K562 (cell line): ENCODE measurements at regions not wholly inside any gene's neighbourhood (a gene's known extent, or its start where the extent isn't known, plus 50 kb on each side); places are given as distances from the start of the nearest gene placed in this dataset.
A peak's percentile ranks its signal among the peaks of the same experiment; 100 is the strongest.

Experiments used
- ATAC-seq: fragments of 200-7000 bp; cut with Tn5 transposase; 3 replicates; pipeline ENCODE4 v1.9.1; 2020; ENCODE audit warnings: moderate library complexity
- BruUV-seq: library from RNA; stranded (reverse); fragments of 400-500 nt; replicated peaks from 2 replicates; lab custom pipeline; 2021; lab: Mats Ljungman, UMichigan
- CTCF ChIA-PET: fragments of 300-600 bp; formaldehyde crosslinking; extraction: SDS; loops from one replicate; lab custom pipeline; 2021; ENCODE audit warnings: low intra/inter-chr PET ratio; lab: Yijun Ruan, JAX
- POLR2A ChIA-PET: fragments of 300-600, 350-650 bp; sonication (Branson Sonifier 250); formaldehyde crosslinking; extraction: SDS; loops from one replicate; lab custom pipeline; 2021; ENCODE audit warnings: antibody characterized with exemption, inconsistent platforms; lab: Yijun Ruan, JAX
- DNase-seq, 4 experiments: peaks; one replicate each; pipeline versions ENCODE4 v3.0.0 to v3.0.0-alpha.2; 2011 to 2018; ENCODE audit warnings: low spot score in 3 of 4, mixed read lengths in 3 of 4; ENCODE audit errors: extremely low read depth in 1 of 4
- FAIRE-seq: peaks from 2 replicates; lab custom pipeline; 2011; peaks lifted over from hg19 to GRCh38; lab: Jason Lieb, UNC
- H2AFZ ChIP-seq: 2 replicates; pipeline ENCODE4 v1.6.0; 2011; ENCODE audit warnings: low read depth, low read length, control low read depth, inconsistent platforms
- H3K27ac ChIP-seq: fragments of 200-600 bp; 3 replicates; pipeline ENCODE4 v1.8.0; 2011; ENCODE audit warnings: low read depth, mild to moderate bottlenecking, control low read depth, inconsistent platforms, low read length, moderate library complexity, mixed read lengths; ENCODE audit errors: extremely low read depth
- H3K27me3 ChIP-seq, 2 experiments: fragments of 300-600 bp in 1 of 2; 2 replicates in 1 of 2; 3 replicates in 1 of 2; pipeline versions ENCODE4 v1.6.0 to v1.8.0; 2011; ENCODE audit warnings: inconsistent platforms in 2 of 2, low read length in 2 of 2, mild to moderate bottlenecking in 1 of 2, mixed read lengths in 1 of 2, moderate library complexity in 1 of 2; ENCODE audit not compliant: control insufficient read depth in 2 of 2, insufficient read depth in 2 of 2
- H3K36me3 ChIP-seq: fragments of 300-600 bp; 3 replicates; pipeline ENCODE4 v1.8.0; 2011; ENCODE audit warnings: mild to moderate bottlenecking, low read length, inconsistent platforms; ENCODE audit not compliant: control insufficient read depth, insufficient read depth
- H3K4me1 ChIP-seq, 2 experiments: fragments of 200-600 bp in 1 of 2; replicated peaks in 1 of 2; 2 replicates in 1 of 2; 3 replicates in 1 of 2; pipeline versions ENCODE4 v1.5.1 to v1.8.0; 2011; ENCODE audit warnings: inconsistent platforms in 2 of 2, low read length in 2 of 2, mild to moderate bottlenecking in 1 of 2, mixed read lengths in 1 of 2, moderate library complexity in 1 of 2; ENCODE audit not compliant: control insufficient read depth in 2 of 2, insufficient read depth in 2 of 2
- H3K4me2 ChIP-seq: 2 replicates; pipeline ENCODE4 v1.6.1; 2011; ENCODE audit warnings: low read length, control low read depth, inconsistent platforms, mixed read lengths; ENCODE audit not compliant: insufficient read depth
- H3K4me3 ChIP-seq: fragments of 200-600 bp; sonication (generic), shearing (Covaris generic); 2 replicates; pipeline ENCODE4 v1.5.1; 2016; ENCODE audit warnings: control low read depth, inconsistent platforms
- H3K79me2 ChIP-seq: fragments of 200-600 bp; 3 replicates; pipeline ENCODE4 v1.8.0; 2011; ENCODE audit warnings: low read length, inconsistent platforms; ENCODE audit not compliant: control insufficient read depth, insufficient read depth
- H3K9ac ChIP-seq, 2 experiments: 2 replicates each; pipeline versions ENCODE4 v1.6.0 to v1.6.1; 2011; ENCODE audit warnings: low read depth in 2 of 2, low read length in 2 of 2, control low read depth in 1 of 2, inconsistent platforms in 1 of 2, mild to moderate bottlenecking in 1 of 2, mixed read lengths in 1 of 2; ENCODE audit not compliant: insufficient read depth in 1 of 2
- H3K9me1 ChIP-seq: one replicate; pipeline ENCODE4 v1.6.0; 2011; ENCODE audit warnings: inconsistent platforms, mild to moderate bottlenecking, low read length, moderate library complexity; ENCODE audit not compliant: control insufficient read depth, insufficient read depth
- H3K9me3 ChIP-seq: replicated peaks from 2 replicates; pipeline ENCODE4 v1.5.1; 2011; ENCODE audit warnings: low read depth, low read length, inconsistent platforms; ENCODE audit not compliant: control insufficient read depth, insufficient read depth
- H4K20me1 ChIP-seq: replicated peaks from 2 replicates; pipeline ENCODE4 v1.6.1; 2011; ENCODE audit warnings: low read length, inconsistent platforms, mixed read lengths; ENCODE audit not compliant: control insufficient read depth, insufficient read depth
- HLTF ChIP-seq: fragments of 450-650 bp; IDR thresholded peaks from 2 replicates; pipeline ENCODE4 v1.6.1; 2016
- MED1 ChIP-seq: sonication (generic); formaldehyde crosslinking; IDR thresholded peaks from 2 replicates; pipeline ENCODE4 v1.8.1; 2023; ENCODE audit warnings: missing genetic modification reagents, borderline replicate concordance
- RBM25 ChIP-seq: fragments of 200-400 bp; formaldehyde crosslinking; IDR thresholded peaks from 2 replicates; pipeline ENCODE4 v1.6.1; 2018; ENCODE audit warnings: low read length, low read depth, moderate library complexity; ENCODE audit not compliant: severe bottlenecking
- SREBF2 ChIP-seq: sonication (generic); formaldehyde crosslinking; IDR thresholded peaks from 2 replicates; pipeline ENCODE4 v1.4.0; 2020; ENCODE audit warnings: mild to moderate bottlenecking, missing genetic modification reagents
- THRA ChIP-seq: fragments of 450-650 bp; IDR thresholded peaks from 2 replicates; pipeline ENCODE4 v1.6.1; 2017; ENCODE audit warnings: mild to moderate bottlenecking, moderate library complexity
- ZNF589 ChIP-seq: fragments of 200-800 bp; sonication (Bioruptor generic); IDR thresholded peaks from 2 replicates; pipeline ENCODE4 v1.6.1; 2016; ENCODE audit warnings: low read depth, missing genetic modification characterization, missing compliant biosample characterization
- in situ Hi-C: fragments of 300-500 bp; cut with MboI; formaldehyde crosslinking; loops from 4 replicates; pipeline ENCODE4 v1.15.0; 2018; ENCODE audit warnings: inconsistent platforms, mixed read lengths
- intact Hi-C: fragments of 100-400 bp; cut with micrococcal nuclease; formaldehyde crosslinking; loops from 2 replicates; pipeline ENCODE4 v1.14.2; 2022

DNA sequence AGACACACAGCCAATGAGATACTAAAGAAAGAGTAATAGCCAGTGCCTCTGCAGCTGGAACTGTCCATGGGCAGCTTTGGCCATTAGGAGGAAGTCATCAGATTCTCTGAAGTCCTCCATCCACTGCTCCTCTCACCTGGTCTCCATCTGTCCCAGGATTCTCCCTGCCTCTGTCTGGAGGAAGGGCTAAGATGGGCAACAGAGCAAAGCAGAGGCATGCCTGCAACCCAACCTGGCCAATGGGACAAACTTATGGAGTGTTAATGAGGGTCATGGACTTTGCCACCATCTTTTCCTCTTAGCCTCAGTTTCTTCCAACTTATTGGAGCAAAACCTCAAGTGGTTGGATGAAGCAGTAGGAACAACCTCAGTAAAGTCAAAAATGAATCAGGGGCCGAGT is 91.5 kb upstream of the SIX3 start (continued):
- TF ChIP-seq THRA (no peak), ZNF589 (CRISPR knock-in tag) (no peak), SREBF2 (no peak)

GRCh38 chr2:44851518-44851917 is 90.0 kb upstream of the SIX3 start:
- Histone ChIP-seq H4K20me1 (no peaks in the 10 kb centered on the region), H3K4me2 (no peak overlapping the region), H3K79me2 (no peaks in the 10 kb centered on the region), H3K4me1 (no peaks in the 10 kb centered on the region), H3K9ac (no peak overlapping the region), H3K27ac (no peak overlapping the region), H3K4me3 (no peak overlapping the region), H2AFZ (no peak overlapping the region), H3K9me1 (no peaks in the 10 kb centered on the region), H3K36me3 (no peaks in the 10 kb centered on the region), H3K27me3 (no peaks in the 10 kb centered on the region; a peak in 1 of 5 replicates), H3K9me3 (no peaks in the 10 kb centered on the region)
- no peak for ATAC-seq
- intact Hi-C loops (no loop called here), in situ Hi-C loops (no loop called here)
- ChIA-PET CTCF (no interaction called here), POLR2A (no interaction called here)
- no peak for TF ChIP-seq MED1 (CRISPR knock-in tag)
- peak; percentile 33 for TF ChIP-seq RBM25
- TF ChIP-seq HLTF, result no peak
- BruUV-seq, result no TSS peak
- no peak for DNase-seq
- no peak for FAIRE-seq
